Fibroblast of skin of scalp (primary cell): ENCODE measurements at regions not wholly inside any gene's neighbourhood (a gene's known extent, or its start where the extent isn't known, plus 50 kb on each side); places are given as distances from the start of the nearest gene placed in this dataset.

Experiments
- DNase-seq: peaks from one replicate; pipeline ENCODE4 v3.0.0-alpha.2; 2013

DNA sequence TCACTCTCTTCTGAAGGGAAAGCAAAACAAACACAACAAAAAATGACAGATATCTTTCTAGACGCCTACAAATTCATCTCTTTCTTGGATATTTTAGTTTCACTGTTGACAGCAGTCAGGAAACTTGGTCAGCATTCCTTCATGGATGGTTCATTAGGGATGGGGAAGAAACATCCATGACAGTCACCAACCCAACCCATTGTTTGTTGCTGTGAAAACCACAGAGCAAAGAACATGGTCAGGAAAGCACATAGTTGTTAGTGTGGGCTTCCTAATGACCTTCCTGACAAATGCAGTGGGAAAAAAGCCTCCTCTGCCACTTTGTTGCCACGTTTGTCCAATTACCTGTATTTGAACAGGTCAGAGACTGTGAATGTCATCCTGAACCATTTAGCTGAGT, 139.8 kb upstream of the SNX19 start:
- DNase-seq: peak; percentile 12

DNA sequence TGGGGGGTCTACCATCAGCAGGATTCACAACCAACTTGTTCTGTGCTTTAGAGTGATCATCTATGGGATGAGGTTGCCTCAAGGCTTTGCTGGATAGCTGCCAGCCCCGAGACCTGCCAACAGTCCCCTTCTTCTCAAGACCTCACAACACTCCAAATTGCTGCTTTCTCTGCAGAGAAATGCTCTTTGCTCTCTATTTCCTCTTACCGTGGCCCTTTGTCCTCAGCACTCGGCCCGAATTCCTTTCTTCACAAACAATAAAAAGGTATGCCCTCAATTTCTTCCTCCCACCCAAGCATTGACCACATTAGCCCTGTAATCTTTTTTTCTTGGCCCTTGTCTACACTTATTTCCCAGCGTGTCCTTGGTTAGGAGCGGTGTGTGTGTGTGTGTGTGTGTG, 147.4 kb upstream of the SNX19 start:
- no peak for DNase-seq

DNA sequence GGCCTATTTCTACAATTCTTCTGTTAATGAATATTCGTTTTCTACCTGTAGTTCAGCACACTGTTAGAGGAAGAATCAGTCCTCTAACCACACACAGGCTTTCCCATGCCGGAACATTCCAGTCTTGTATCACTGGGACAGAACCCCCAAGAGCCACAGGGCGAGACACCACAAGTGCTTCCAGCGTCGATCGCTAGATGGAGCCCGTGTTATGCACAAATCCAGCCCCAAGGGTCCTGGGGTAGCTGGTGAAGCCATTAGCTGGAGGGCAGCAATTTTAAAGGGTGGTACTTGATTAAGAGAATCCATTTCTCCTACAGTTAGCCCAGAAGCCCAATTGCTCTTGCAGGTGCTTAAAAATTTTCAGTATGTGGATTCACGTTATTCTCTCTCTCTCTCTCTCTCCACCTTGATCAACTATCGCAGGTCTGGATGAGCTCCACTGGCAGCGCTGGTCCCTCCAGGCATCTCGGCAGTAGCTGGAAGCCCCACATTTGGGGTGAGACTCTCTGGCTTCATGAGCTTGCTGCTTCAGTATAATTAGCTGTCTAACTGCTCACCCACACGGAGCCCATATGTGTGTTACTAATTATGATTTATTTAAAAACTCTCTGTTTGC, 148.2 kb upstream of the SNX19 start:
- DNase-seq: peak; percentile 80

DNA sequence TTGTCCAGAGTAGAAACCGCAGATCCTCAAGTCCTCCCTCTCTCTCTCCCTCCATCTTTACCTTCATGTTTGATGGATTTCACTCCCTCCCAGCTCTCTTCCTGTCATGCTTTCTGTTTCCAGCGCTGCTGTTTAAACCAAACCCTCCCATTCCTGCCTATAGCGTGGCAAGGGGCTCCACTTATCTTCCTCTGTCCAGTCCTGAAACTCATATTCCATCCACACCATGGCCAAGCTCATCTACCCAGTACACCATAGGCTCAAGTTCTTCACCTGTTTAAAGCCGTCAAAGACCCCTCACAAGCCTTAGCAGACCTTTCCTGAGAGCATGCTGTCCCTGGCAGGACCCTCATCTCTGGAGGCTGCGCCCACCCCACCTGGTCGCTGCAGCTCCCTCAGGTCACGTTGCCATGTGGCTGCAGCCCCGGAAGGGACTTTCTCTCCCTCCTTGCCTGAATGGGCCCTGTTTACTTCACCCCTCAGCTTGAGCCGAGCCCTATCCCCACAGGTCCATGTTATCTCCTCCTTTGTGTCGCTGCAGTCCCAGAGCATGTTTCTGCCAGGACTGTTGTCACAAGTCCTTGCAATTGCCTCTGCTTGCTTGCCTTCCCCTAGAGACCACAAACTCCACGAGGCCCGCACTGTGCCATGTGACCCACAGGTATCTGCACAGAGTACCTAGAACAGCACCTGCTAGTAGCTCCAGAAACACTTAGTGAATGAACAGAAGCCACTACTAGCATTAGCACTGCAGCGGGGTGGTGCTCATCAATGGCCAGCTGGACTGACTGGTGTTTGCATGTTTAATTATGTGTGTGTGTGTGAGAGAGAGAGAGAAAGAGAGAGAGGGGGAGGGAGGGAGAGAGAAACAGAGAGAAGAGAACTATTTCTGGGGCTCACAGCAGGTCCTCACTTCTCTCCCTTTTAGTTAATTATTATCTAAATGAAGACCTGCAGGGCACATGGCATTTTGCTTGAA, 149.4 kb upstream of the SNX19 start:
- no peak for DNase-seq

DNA sequence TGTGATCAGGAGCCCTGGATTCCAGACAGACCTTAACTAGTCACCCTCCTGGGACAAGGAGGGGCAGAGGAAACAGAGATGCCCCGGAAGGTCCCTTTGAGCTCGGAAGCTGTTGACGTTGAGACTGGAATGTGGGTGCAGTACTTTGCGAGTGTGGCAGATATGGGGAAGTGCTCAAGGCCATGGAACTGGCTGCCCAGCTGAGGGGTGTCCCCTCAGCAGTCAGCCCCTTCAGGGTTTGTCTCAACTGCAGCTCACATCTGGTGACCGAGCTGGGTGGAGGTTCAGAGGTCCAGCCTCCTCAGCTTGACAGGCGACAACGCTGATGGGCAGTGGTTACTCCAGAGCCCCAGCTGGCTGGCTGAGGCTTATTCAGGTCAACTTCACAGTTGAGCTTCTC, 150.3 kb upstream of the SNX19 start:
- DNase-seq: no peak

DNA sequence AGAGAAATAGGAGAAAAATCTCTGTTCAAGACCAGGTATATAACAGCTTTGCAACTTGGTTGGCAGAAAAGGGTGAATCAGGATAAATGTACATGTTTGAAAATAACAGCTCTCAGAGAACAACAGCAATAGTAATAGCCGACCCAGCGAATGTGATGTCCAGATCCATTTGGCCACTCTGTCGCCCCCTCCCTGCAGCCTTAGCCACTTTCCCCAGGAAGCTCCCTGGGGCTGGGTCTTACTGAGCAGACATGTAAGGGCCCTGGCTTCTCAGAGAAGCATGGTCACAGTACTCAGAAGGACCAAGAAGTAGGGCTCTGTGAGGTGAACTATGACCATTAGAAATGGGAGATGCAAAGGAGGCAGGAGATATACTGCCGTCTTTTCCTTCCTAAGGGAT, 154.1 kb upstream of the SNX19 start:
- DNase-seq: no peak

DNA sequence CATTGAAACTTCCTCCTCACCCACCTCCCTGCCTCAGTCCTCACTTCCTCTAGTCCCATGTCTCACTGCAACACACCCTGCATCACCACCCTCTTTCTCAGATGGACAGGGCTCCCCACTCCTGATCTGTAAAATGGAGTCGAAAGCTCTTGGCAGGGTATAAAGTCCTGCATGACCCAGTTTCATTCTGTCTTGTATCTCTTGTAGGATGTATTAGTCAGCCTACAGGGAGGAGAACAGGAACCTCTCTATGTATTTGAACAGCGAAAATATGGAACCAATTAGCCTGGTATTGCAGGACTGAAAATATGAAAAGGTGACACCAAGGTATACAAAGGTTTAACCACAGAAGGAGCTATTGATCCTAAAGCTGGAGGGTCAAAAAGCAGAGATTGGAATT, 156.9 kb upstream of the SNX19 start:
- DNase-seq: peak; percentile 13

DNA sequence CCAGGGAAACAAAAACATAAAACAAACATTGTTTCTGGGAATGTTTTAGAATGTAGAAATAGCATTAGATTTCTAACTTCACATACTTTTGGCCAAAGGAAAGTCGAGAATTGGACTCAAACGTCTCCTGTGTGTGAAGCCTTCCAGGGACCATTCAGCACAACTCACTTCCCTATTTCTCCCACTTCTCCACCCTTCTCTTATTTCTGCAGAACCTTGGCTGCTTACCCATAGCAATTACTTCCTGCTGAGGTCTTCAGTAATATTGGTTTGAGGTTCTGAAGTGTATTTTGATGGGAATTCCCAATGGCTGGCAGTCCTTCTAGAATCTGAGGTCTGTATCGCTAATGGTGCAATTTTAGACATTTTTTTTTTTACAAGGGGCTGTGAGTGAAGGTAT, 158.3 kb upstream of the SNX19 start:
- DNase-seq: no peak

DNA sequence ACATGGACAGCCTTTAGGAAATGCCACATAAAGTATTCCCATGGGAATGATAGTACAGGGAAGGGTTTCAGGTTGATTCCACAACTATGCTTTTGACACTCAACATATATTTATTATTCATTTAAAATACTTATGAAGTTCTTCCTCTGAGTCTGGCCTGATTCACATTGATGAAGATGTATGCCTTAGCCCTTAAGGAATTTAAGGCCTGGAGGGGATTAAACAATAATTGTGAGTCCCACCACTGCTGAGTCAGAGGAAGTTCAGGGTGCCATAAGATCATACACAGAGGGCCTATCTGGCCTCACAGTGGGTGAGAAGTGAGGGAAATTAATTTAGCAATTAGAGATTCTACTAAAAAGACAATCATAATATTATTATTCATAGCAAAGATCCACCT, 161.1 kb upstream of the SNX19 start:
- DNase-seq: peak; percentile 65

DNA sequence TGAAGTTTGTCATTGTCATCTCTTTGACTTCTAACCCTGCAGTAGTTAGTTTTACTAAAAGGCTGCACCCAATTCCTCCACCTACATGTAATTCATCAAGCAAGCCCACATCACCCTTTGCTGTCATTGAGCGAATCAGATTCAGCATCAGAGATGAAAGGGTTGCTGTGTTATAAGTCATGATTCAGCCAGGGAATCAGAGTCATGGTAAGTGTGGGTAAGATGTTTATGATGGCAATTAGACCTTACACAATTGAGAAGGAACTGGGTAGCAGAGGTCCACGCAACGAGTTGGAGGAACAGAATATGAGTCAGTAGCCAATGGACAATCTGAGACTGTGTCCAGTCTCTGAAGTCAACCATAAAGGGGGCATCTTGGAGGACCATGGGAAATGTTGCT, 162.8 kb upstream of the SNX19 start:
- no peak for DNase-seq

DNA sequence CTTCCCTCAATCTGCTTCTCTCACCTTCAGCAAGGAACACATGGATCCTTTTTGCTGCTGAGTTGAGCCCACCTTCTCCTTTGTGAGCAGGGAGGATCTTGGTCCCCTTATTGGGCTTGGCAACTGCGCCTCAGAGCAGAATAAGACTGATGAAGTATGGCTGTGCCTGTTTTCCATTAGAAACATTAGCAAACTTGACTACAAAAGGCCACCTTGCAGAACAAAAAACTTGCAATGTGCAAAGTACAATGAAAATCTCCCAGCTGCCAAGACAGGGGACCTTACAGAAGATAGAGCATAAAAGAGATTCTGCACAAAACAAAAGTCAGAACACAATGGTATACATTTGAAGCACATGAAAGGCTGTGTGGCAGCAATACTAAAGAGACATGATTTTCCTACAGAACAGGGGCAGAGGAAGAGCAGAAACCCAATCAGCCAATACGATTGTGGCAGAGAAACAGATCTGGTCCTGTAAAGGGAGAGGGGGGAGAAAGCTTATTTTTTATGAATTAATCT, 173.5 kb upstream of the SNX19 start:
- no peak for DNase-seq

DNA sequence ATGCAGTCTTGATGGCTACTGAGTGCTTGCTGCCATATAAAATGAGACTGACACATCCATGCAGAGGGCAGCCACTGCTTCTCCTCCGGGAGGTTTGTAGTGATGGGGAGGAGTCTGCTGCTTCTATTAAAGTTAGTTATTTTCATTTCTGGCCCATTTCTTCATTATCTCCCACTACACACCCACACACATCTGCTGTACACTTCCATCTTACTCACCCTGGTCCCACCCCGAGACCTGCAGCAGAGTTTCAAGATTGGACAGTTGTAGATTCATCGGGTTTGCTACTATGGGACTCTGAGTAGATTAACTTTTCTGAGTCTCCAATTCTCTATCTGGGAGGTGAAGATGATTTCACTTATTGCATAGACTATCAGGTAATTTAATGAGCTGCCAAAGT, 176.2 kb upstream of the SNX19 start:
- DNase-seq: no peak

DNA sequence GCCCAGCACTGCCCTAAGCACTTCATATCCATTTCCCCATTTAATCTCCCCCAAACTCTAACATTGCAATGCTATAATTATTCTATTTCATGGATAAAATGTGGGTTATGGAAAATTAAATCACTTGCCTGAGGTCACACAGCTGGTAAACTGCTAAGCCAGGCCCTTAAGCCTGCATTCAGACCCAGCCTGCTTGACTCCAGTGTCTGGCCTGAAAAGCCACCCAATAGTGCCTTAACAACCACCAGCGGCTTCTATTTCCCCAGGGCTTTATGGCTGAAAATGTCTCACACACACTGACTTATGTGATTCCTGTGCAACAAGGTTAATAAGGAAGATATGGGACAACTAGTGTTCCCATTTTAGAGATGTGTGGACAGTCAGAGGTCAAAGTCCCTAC, 178.5 kb upstream of the SNX19 start:
- DNase-seq: no peak

DNA sequence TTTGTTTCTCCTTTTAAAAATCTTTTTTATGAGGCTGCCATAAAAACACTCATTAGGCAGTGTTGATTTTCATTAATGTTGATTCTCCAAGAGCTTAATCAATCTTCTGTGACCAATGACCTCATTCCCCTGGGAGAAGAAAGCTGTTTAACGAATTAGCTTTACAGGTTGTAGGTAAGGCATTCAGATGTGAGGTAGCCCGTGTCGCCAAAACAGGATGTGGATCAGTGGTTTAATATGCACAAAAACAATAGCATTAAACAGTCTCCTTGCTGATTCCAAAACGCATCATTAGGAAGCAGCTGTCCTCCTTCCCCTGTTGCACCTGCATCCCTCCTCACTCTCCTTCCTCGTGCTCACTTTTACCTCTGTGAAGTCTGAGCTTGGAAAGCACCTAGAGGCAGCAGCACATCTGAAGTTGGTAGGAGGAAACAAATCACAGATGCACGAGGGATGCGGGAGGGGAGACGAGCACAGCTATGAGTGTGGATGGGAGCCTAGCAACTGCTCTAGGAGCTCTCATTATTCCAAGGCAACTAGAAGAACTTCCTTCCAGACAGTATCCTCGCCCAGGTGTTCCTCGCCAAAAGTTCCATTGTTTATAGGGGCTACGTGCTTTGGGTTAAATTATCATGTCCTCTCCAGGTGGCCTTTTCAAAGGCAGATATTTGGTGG, 179.4 kb upstream of the SNX19 start:
- DNase-seq: no peak

DNA sequence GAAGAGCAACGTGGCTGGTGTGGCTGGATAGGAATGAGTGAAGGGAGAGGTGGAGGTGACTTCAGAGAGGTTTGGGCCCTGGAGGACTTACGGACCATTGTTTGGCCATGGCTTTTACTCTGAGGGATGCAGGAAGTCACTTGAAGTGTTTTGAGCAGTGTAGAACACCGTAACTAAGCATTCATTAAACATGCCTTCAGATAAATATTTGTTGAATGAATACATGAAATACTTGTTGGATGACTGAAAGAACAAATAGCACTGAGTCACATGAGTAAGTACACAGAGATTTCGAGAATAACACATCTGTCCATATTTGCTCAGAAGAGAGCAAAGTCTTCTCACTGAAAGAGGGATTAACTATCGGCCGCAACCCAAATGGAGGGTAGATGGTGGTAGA, 182.7 kb upstream of the SNX19 start:
- peak; percentile 45 for DNase-seq

DNA sequence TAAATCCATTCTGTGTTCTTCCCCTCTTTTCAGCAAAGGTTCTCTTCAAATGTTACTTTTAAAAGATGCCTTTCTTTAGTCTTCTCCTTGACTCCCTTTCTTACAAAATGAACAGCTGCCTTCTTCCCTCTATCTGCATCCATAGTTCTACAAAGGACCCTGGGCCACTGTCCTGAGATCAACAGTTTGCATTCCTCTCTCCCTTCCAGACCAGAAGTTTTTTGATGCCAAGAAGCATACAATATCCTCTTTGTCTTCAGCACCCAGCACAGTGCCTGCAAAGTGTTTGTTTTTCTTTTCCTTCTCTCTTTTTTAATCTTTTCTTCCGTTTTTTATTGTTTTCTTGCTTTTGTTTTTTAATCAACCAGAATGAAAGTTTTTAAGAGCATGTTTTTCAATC, 183.5 kb upstream of the SNX19 start:
- DNase-seq: no peak

DNA sequence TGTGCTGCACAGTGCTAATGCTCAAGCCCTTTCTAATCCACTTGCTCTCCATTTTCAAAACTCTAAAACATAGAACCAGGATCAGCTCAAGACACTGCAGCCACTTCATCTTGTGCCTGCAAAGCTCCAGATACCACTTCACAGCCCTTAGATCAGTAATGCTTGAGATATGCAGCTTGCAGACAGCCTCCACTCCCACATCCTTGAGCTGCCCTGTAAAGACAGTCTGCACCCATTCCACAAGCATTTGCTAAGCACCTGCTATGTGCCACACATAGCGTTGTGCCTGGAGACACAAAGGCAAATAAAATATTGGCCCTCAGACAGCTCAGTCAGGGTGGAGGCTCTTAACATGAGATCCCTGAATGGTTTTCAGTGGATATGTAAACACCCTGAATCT, 192.5 kb upstream of the SNX19 start:
- DNase-seq: peak; percentile 27

DNA sequence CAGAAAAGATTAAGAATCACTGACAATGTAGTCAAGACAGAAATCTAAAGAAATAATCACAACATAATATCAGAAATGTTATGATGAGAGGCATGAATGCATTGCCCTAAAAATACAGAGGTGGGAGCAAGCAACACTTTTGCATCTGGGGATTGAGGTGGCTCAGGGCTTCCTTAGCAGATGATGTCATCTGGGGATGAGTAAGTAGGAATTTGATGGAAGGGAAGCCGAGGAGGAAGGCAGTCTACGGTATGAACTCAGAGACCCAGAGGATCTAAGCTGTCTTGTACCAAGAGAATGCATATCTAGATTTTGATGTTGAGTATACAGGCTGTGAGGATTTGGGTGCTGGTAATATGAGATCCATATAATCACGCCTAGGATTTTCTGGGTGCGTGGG, 193.0 kb upstream of the SNX19 start:
- DNase-seq: peak; percentile 56

DNA sequence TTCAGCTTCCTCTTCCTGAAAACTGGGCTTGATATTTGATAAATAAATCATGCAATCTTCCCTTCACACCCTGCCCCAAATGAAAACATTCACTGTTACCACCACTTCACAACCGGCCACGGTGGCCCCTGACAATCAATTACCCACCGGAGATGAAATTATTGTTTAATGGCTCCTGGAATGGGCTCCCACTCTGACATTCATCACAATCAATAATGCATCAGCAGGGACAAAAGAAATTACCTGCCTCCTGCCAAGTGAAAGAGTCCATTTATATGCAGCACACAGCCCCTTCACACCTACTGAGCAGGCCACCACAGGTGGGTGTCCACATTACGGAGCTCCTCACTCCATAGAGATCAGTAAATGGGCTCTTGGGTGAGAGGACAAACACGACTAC, 193.5 kb upstream of the SNX19 start:
- DNase-seq: no peak

DNA sequence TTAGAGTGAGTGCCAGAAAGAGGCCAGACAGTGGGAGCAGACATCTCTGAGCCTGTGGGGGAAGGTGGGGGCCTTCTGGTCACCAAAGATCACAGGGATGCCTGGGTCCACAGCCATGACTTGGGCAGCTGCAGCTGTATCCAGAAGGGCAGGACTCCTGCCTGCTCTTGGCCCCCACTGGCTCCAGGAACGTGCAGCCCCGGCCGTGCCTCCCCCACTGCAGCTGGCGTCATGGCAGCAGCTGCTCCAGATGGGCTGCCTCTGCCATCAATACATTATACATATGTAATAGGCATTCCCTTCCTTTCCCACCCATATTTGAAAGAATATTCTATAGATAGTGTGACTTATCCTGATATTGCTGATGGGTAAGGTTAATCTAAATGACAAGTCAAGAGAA, 195.5 kb upstream of the SNX19 start:
- DNase-seq: no peak

DNA sequence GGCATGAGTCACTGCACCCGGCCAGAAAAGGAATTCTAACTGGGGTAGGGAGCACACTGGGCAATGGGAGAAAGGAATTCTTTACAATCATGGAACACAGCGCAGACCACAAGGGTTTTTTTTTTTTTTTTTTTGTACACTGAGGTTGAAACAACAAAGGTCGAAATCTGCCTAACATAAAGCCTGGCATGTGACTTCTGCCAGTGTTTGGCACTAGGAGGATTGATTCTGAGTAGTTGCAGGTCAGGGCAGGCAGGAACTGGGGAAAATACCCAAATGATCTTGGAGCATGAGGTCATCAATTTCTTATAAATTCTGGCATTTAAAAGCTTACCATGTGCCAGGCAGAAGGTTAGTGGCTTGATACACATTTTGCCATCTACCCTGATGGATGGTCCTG, 202.0 kb upstream of the SNX19 start:
- peak; percentile 10 for DNase-seq

DNA sequence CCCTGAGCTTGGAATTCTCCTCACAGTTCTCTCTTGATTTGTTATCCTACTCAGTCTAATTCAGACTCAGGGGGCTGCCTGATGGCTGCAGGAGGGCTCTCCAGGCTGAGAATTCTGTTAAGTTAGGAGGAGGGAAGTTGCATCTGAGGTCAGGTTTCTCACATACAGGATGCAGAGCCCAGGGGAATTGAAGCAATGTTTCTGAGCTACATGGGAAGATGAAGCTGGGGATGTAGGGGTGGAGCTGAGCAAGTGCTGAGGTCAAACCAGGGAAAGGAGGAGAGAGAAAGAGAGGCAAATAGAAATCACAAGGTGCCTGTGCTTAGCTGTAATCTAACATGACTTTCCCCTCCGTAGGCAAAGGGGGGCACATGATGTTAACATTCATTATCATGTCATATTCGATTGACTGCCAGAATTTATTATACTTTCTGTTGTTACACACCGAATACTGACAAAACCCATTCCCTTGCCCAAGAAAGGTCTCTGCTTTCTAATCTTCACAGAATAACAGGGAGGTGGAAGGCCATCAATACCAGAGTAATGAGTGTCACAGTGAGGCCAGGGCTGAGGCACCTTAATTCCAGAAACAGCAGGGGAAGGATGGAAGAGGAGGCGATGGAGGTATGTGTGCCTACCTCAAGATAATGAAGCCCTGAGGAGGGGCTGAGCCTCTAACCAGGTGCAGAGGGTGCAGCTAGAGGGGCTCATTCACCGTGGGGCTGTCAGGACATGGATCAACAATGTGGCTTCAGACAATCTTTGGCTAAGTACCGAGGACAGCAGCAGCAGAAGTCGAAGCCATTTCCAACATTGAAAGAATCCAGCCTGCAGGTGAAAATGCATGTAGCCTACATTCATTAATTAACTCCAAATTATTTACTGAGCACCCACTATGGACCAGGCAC, 205.4 kb upstream of the SNX19 start:
- DNase-seq: no peak
